ENCODE measurements at regions not wholly inside any gene's neighbourhood (a gene's known extent, or its start where the extent isn't known, plus 50 kb on each side); places are given as distances from the start of the nearest gene placed in this dataset.

GRCh38 chr11:10942620-10943019 lies 84.8 kb upstream of the ZBED5 start (continued):
- TF ChIP-seq ZNF425 (CRISPR knock-in tag; conservative IDR thresholded peaks at IDR 0.05) (no peak), TEAD1 (CRISPR knock-in tag; IDR thresholded peaks at IDR 0.05) (no peak), NR3C1 (CRISPR knock-in tag; conservative IDR thresholded peaks at IDR 0.05; ENCODE audit: low read depth) (no peak), FOXP1 (CRISPR knock-in tag; IDR thresholded peaks at IDR 0.05; ENCODE audit: borderline replicate concordance) (no peak), AFF4 (CRISPR knock-in tag; IDR thresholded peaks at IDR 0.05; ENCODE audit: borderline replicate concordance) (no peak), ATF1 (CRISPR knock-in tag; IDR thresholded peaks at IDR 0.05) (no peak), SMAD3 (CRISPR knock-in tag; IDR thresholded peaks at IDR 0.05; ENCODE audit: borderline replicate concordance) (no peak), JAZF1 (CRISPR knock-in tag; IDR thresholded peaks at IDR 0.05) (no peak), IRF2 (CRISPR knock-in tag; IDR thresholded peaks at IDR 0.05; ENCODE audit: borderline replicate concordance, low read depth) (no peak), NFE2L1 (CRISPR knock-in tag; IDR thresholded peaks at IDR 0.05) (no peak)
- TF ChIP-seq, protein P1, sequence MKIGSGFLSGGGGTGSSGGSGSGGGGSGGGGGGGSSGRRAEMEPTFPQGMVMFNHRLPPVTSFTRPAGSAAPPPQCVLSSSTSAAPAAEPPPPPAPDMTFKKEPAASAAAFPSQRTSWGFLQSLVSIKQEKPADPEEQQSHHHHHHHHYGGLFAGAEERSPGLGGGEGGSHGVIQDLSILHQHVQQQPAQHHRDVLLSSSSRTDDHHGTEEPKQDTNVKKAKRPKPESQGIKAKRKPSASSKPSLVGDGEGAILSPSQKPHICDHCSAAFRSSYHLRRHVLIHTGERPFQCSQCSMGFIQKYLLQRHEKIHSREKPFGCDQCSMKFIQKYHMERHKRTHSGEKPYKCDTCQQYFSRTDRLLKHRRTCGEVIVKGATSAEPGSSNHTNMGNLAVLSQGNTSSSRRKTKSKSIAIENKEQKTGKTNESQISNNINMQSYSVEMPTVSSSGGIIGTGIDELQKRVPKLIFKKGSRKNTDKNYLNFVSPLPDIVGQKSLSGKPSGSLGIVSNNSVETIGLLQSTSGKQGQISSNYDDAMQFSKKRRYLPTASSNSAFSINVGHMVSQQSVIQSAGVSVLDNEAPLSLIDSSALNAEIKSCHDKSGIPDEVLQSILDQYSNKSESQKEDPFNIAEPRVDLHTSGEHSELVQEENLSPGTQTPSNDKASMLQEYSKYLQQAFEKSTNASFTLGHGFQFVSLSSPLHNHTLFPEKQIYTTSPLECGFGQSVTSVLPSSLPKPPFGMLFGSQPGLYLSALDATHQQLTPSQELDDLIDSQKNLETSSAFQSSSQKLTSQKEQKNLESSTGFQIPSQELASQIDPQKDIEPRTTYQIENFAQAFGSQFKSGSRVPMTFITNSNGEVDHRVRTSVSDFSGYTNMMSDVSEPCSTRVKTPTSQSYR (CRISPR knock-in tag; IDR thresholded peaks at IDR 0.05): no peak

DNA sequence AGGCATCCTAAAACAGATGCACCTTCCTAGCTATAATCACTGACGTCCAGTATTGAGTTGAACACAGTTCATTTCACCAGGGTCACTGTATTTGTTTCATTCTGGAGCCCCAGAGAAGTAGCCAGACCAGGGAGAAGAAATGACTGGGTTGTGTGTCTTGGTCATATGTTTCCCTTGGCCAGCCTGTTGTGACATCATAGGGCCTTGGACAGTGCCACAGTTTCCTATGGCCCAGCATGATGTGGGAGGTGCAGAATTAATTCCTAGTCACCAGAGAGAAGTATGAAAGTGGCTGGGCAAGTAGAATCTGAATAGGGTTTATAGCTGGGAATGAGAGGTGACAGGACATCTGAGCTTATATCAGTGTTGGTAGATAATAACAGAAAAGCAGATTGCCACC lies 84.0 kb upstream of the ZBED5 start:
- Mint-ChIP-seq H3K4me1 (no peaks in the 10 kb centered on the region), H3K27ac (no peak overlapping the region), H3K4me3 (no peak overlapping the region), H3K27me3 (ENCODE audit: low read depth) (no peaks in the 10 kb centered on the region; the same call in 1 of the 2 replicates), H3K9me3 (no peaks in the 10 kb centered on the region), H3K36me3 (no peaks in the 10 kb centered on the region)
- POLR2A ChIA-PET: interaction anchor here (0.6 kb wide), 1 partner anchor 8 kb away, joined by 3 read pairs; no protein-coding TSS in a partner anchor
- no peak for TF ChIP-seq ZNF416 (CRISPR knock-in tag; IDR thresholded peaks at IDR 0.05)
- no peak for TF ChIP-seq USF2 (CRISPR knock-in tag; IDR thresholded peaks at IDR 0.05)
- no peak for TF ChIP-seq RORB (CRISPR knock-in tag; IDR thresholded peaks at IDR 0.05)
- TF ChIP-seq HMGA2 (CRISPR knock-in tag; IDR thresholded peaks at IDR 0.05): no peak
- CTCF ChIA-PET: interaction anchor here (1.1 to 4.1 kb wide), 2 partner anchors 8 to 86 kb away, joined by 4 to 33 read pairs; no protein-coding TSS in a partner anchor
- ATAC-seq (no peak), DNase-seq (ENCODE audit: low spot score) (no peak)
